AG09309 (cell line): ENCODE measurements at regions not wholly inside any gene's neighbourhood (a gene's known extent, or its start where the extent isn't known, plus 50 kb on each side); places are given as distances from the start of the nearest gene placed in this dataset.
"Not testable (repeated sequence)": the region's sequence is repeated elsewhere in the genome, so short reads cannot be mapped to it uniquely, and the experiment has no call there.

Experiments
- DNase-seq: peaks from one replicate; pipeline ENCODE4 v3.0.0-alpha.2; 2010; ENCODE audit warnings: low read depth
- H3K4me3 ChIP-seq: 2 replicates; pipeline ENCODE4 v1.5.1; 2011; ENCODE audit warnings: mild to moderate bottlenecking, low read depth, low read length, moderate library complexity; ENCODE audit not compliant: control insufficient read depth
- CTCF ChIP-seq: IDR thresholded peaks from 2 replicates; pipeline ENCODE4 v1.5.1; 2011; ENCODE audit warnings: mild to moderate bottlenecking, low read depth, low read length, inconsistent platforms; ENCODE audit not compliant: insufficient read depth, control insufficient read depth; ENCODE audit errors: missing control alignments

GRCh38 chrX:1126738-1127137 is 85.7 kb downstream of the CRLF2 start:
- no peak for TF ChIP-seq CTCF
- H3K4me3 ChIP-seq: no peak overlapping the region

GRCh38 chrX:1124531-1124930 is 87.9 kb downstream of the CRLF2 start:
- H3K4me3 ChIP-seq: no peak overlapping the region
- TF ChIP-seq CTCF: no peak
- no peak for DNase-seq

More at GRCh38 chrX:1126738-1127137, 85.7 kb downstream of the CRLF2 start:
- DNase-seq: no peak

- DNase-seq, H3K4me3 ChIP-seq: not testable (repeated sequence)
Observed at GRCh38 chrX:1122851-1123250, 89.6 kb downstream of the CRLF2 start.

- no peak for TF ChIP-seq CTCF
- no peak overlapping the region for H3K4me3 ChIP-seq
- no peak for DNase-seq
Observed at GRCh38 chrX:1119275-1119674, 93.2 kb downstream of the CRLF2 start.

GRCh38 chrX:1118572-1119199 is 93.8 kb downstream of the CRLF2 start:
- H3K4me3 ChIP-seq: no peak overlapping the region
- TF ChIP-seq CTCF: no peak
- DNase-seq: no peak

- DNase-seq, H3K4me3 ChIP-seq: not testable (repeated sequence)
Observed at GRCh38 chrX:1115411-1115810, 97.0 kb downstream of the CRLF2 start.

GRCh38 chrX:1112321-1112720 is 100.1 kb downstream of the CRLF2 start:
- TF ChIP-seq CTCF: no peak
- DNase-seq: no peak
- H3K4me3 ChIP-seq: no peak overlapping the region

GRCh38 chrX:1111601-1112300 is 100.7 kb downstream of the CRLF2 start:
- TF ChIP-seq CTCF: no peak
- DNase-seq: no peak
- no peak overlapping the region for H3K4me3 ChIP-seq
